ENCODE measurements at regions not wholly inside any gene's neighbourhood (a gene's known extent, or its start where the extent isn't known, plus 50 kb on each side); places are given as distances from the start of the nearest gene placed in this dataset.
"Not testable (repeated sequence)": the region's sequence is repeated elsewhere in the genome, so short reads cannot be mapped to it uniquely, and the experiment has no call there.

DNA sequence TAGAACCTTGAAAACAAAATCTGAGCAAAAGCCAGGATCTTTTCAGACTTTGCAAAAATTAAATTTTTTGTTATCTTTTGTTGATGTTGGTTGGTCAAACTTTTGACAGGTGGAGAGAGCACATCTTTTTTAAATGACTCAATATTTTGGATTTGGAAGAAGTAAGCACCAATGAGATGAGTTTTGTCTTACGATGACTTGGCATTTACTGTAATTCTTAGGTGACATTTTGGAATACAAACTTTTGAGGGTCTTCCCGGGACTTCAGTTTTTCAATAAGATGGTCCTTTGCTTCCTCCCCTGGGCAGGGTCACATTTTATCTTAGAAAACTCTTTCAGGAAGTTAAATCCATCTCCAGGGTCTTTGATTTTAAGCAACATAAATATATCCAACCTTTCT lies 423.9 kb downstream of the HS3ST3B1 start:
- FAIRE-seq (no peak), ATAC-seq (no peak), DNase-seq (no peak)
- Histone ChIP-seq H3K4me3 (no peak overlapping the region), H3K9me3 (no peaks in the 10 kb centered on the region), H3K4me1 (no peaks in the 10 kb centered on the region), H3K27ac (no peak overlapping the region), H3K27me3 (no peaks in the 10 kb centered on the region), H3K36me3 (no peaks in the 10 kb centered on the region)
- TF ChIP-seq, protein P1, sequence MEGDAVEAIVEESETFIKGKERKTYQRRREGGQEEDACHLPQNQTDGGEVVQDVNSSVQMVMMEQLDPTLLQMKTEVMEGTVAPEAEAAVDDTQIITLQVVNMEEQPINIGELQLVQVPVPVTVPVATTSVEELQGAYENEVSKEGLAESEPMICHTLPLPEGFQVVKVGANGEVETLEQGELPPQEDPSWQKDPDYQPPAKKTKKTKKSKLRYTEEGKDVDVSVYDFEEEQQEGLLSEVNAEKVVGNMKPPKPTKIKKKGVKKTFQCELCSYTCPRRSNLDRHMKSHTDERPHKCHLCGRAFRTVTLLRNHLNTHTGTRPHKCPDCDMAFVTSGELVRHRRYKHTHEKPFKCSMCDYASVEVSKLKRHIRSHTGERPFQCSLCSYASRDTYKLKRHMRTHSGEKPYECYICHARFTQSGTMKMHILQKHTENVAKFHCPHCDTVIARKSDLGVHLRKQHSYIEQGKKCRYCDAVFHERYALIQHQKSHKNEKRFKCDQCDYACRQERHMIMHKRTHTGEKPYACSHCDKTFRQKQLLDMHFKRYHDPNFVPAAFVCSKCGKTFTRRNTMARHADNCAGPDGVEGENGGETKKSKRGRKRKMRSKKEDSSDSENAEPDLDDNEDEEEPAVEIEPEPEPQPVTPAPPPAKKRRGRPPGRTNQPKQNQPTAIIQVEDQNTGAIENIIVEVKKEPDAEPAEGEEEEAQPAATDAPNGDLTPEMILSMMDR (IDR thresholded peaks at IDR 0.05): no peak
- 74 to 90% methylated on average over 2 of the region's 2 CpGs for WGBS, 2 donors
- intact Hi-C loops (cut with DNase I): no loop called here

DNA sequence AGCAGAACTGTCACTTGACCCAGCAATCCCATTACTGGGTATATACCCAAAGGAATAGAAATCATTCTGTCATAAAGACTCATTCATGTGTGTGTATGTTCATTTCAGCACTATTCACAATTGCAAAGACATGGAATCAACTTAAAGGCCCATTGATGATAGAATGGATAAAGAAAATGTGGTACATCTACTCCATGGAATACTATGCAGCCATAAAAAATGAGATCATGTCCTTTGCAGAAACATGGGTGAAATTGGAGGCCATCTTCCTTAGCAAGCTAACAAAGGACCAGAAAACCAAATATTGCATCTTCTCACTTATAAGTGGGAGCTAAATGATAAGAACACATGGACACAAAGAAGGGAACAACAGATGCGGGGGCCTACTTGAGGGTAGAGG lies 422.5 kb downstream of the HS3ST3B1 start:
- 88 to 91% methylated on average over 1 of the region's 1 CpG for WGBS, 2 donors
- H3K4me3 ChIP-seq: not testable (repeated sequence)

DNA sequence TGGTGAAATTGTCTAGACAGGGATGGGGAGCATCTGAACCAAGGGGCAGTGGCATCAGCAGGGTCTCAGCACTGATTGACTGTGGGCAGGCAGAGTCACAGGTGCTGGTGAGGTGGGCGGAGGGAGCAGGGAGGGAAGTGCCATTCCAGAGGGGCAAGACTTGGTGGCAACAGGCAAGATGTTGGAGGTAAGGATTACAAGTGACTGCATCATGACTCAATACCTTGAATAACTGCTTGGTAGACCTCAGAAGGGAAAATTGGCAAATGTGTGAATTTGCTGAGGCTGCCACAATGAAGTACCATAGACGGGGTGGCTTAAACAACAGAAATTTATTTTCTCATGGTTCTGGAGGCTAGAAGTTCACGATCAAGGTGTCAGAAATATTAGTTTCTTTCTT lies 419.1 kb downstream of the HS3ST3B1 start:
- Histone ChIP-seq H3K27ac (no peak overlapping the region), H3K9me3 (no peaks in the 10 kb centered on the region), H3K4me3 (no peak overlapping the region), H3K27me3 (no peaks in the 10 kb centered on the region), H3K4me1 (no peaks in the 10 kb centered on the region), H3K36me3 (no peaks in the 10 kb centered on the region)
- TF ChIP-seq, protein P1 (IDR thresholded peaks at IDR 0.05): no peak
- 79 to 87% methylated on average over 3 of the region's 3 CpGs for WGBS, 2 donors
- no peak for DNase-seq
- no peak for ATAC-seq
- FAIRE-seq: no peak
- intact Hi-C loops (cut with DNase I): no loop called here

More for the DNA sequence above, 422.5 kb downstream of the HS3ST3B1 start:
- H3K4me1 ChIP-seq; DNase-seq; H3K27ac ChIP-seq; H3K27me3 ChIP-seq; H3K9me3 ChIP-seq; H3K36me3 ChIP-seq; ATAC-seq; FAIRE-seq; intact Hi-C loops (cut with DNase I): not testable (repeated sequence)

DNA sequence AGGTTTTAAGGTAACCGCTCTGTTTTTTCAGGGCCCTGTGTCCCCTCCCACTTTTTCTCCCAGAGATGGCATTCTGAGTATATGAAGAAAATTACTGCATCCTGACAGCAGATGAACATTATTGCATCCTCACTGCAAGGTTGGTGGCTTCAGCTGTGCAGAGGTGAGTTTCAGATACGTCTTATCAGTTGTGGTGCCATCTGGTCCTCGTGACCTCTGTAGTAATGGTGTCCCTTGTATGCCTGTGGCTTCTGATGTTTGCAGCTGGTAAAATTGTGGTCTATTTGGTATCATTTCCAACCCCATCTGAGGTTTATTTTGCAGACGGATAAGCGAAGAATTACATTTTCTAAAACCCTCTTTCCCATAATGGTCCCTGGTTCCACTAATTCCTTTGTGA lies 417.0 kb downstream of the HS3ST3B1 start:
- H3K4me1 ChIP-seq: no peaks in the 10 kb centered on the region
- no peak overlapping the region for H3K4me3 ChIP-seq
- intact Hi-C loops (cut with DNase I): no loop called here
- FAIRE-seq (no peak), DNase-seq (no peak), ATAC-seq (no peak)
- no peaks in the 10 kb centered on the region for H3K9me3 ChIP-seq
- TF ChIP-seq, protein P1 (IDR thresholded peaks at IDR 0.05): no peak
- no peak overlapping the region for H3K27ac ChIP-seq
- no peaks in the 10 kb centered on the region for H3K27me3 ChIP-seq
- WGBS, 2 donors: 53 to 80% methylated on average over 5 of the region's 5 CpGs
- no peaks in the 10 kb centered on the region for H3K36me3 ChIP-seq

DNA sequence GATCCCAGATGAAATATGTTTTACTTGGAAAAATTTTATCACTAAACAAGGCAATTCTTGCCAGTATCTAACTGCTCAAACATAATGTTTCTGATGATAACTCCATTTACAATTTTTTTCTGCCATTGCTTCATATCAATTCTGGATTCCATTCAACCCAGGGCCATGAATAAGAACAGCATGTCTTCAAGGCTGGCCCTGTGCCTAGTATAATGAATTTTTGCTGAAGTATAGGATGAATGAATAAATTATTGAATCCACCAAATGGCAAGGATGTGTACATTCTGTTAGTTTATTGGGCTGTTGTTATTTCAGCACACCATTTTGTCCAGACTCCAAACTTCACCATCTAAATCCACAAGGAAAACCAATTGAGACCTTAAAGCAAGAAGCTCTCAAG lies 414.7 kb downstream of the HS3ST3B1 start:
- no peak for FAIRE-seq
- Histone ChIP-seq H3K27ac (no peak overlapping the region), H3K27me3 (peaks cover 0 to 2% (median 0%) of the 10 kb centered on the region in 4 donors), H3K4me3 (no peak overlapping the region), H3K9me3 (no peaks in the 10 kb centered on the region), H3K36me3 (no peaks in the 10 kb centered on the region), H3K4me1 (no peaks in the 10 kb centered on the region)
- no peak for ATAC-seq
- TF ChIP-seq, protein P1 (IDR thresholded peaks at IDR 0.05): no peak
- intact Hi-C loops (cut with DNase I): no loop called here
- no peak for DNase-seq

DNA sequence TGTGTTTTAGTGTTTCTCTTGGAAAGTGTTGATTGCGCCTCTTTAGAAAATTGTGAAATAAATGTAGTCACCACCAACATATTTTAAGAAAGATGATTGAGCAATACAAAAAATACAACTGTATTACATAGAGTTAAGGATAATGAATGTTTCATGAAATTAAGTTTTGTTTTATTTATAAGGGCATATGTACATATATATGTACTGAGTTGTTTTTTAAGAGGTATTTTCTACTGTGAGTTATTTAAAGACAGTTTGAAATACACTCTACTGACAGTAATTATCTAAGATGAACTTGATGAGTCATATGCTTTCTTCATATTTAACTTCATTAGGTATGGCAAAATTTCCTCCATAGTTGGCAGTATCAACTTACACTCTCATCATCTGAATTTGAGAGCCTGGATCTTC lies 411.7 kb downstream of the HS3ST3B1 start:
- intact Hi-C loops (cut with DNase I): no loop called here
- DNase-seq: no peak
- no peak for ATAC-seq
- Histone ChIP-seq H3K27me3 (peaks cover 0 to 4% (median 0%) of the 10 kb centered on the region in 4 donors), H3K4me1 (no peaks in the 10 kb centered on the region), H3K4me3 (no peak overlapping the region), H3K27ac (no peak overlapping the region), H3K36me3 (no peaks in the 10 kb centered on the region), H3K9me3 (no peaks in the 10 kb centered on the region)
- WGBS, 2 donors: 93% methylated on average over 1 of the region's 1 CpG
- no peak for FAIRE-seq
- TF ChIP-seq, protein P1 (IDR thresholded peaks at IDR 0.05): no peak
